Stimulated activated memory B cell treated with anti-CD40 and anti-IgM and Interleukin-4, amounts not matched to agents 10 μg/mL and 1 μg/mL and 100 μg/mL, for 72 hours (primary cell): ENCODE measurements at regions not wholly inside any gene's neighbourhood (a gene's known extent, or its start where the extent isn't known, plus 50 kb on each side); places are given as distances from the start of the nearest gene placed in this dataset.

Experiments used
- ATAC-seq: fragments of 150-1000 bp; cut with Tn5 transposase; 2 replicates; pipeline ENCODE4 v1.10.0; 2021
- H3K27ac Mint-ChIP-seq: one replicate; pipeline ENCODE4 v1.8.0; 2022; ENCODE audit warnings: mild to moderate bottlenecking, mixed read lengths
- H3K27me3 Mint-ChIP-seq: one replicate; pipeline ENCODE4 v1.8.0; 2022; ENCODE audit warnings: mixed read lengths
- H3K36me3 Mint-ChIP-seq: one replicate; pipeline ENCODE4 v1.8.0; 2022; ENCODE audit warnings: mixed read lengths
- H3K4me1 Mint-ChIP-seq: one replicate; pipeline ENCODE4 v1.8.0; 2022; ENCODE audit warnings: mixed read lengths
- H3K4me3 Mint-ChIP-seq: one replicate; pipeline ENCODE4 v1.8.0; 2022; ENCODE audit warnings: mild to moderate bottlenecking, moderate library complexity, mixed read lengths
- H3K9me3 Mint-ChIP-seq: one replicate; pipeline ENCODE4 v1.8.0; 2022; ENCODE audit warnings: mixed read lengths

DNA sequence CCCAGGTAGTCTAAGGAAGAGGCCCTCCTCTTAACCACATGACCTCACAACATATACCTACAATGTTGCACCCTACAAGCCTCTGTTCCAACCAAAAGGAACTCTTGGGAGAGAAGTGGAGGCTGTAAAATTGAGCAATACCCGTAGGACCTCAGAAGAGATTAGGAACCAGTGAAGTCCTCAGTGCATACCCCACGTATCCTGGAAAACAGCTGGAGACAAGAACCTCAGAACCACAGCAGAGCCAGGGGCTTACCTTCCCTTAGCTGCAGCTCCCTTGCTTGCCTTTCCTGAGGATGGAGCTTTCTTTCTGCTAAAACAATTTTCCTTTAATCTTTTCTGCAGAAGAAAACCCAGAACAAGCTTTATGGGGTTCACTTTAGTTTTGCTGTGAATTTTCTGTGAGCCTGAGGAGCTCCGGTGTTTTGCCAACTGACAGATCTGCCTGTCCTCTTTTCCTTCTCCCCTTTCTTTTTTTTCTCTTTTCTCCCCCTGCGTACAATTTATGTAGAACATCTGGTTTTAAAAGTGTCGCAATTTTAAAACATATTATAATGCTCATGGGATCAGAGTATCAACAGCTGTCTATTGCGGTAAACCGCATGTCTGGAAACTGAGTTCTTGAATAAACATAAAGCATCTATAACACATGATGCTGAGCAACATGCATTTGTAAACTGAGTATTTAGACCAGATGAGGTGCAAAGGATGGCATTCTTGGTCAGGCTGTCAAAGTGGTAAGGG is 226.4 kb upstream of the MAF start:
- Mint-ChIP-seq H3K4me1 (no peaks in the 10 kb centered on the region), H3K27ac (no peak overlapping the region), H3K36me3 (no peaks in the 10 kb centered on the region), H3K27me3 (no peaks in the 10 kb centered on the region), H3K4me3 (no peak overlapping the region), H3K9me3 (no peaks in the 10 kb centered on the region)
- no peak for ATAC-seq

GRCh38 chr16:79825002-79825401 is 224.5 kb upstream of the MAF start:
- Mint-ChIP-seq H3K36me3 (no peaks in the 10 kb centered on the region), H3K9me3 (no peaks in the 10 kb centered on the region), H3K4me1 (no peaks in the 10 kb centered on the region), H3K4me3 (no peak overlapping the region), H3K27me3 (no peaks in the 10 kb centered on the region), H3K27ac (no peak overlapping the region)
- no peak for ATAC-seq

DNA sequence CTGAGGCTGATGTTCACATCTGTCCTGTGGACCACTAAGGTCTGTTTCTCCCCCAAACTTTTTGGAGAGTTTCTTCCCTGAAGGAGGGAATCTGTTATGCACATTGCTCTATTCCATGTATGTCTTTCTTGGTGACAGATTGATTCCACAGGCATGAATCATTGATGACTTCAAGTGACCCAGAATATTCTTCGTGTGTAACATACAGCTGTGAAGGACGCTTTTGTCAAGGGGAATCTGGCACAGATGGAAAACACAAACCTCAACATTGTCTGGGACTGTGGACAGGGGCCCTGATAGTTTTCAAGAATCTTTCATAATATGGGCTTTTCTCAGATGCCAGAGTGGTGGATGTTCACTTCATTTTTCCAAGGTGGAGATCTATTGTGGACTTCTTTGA is 223.1 kb upstream of the MAF start:
- Mint-ChIP-seq H3K9me3 (no peaks in the 10 kb centered on the region), H3K27ac (no peak overlapping the region), H3K36me3 (no peaks in the 10 kb centered on the region), H3K4me3 (no peak overlapping the region), H3K27me3 (no peaks in the 10 kb centered on the region), H3K4me1 (no peaks in the 10 kb centered on the region)
- no peak for ATAC-seq

DNA sequence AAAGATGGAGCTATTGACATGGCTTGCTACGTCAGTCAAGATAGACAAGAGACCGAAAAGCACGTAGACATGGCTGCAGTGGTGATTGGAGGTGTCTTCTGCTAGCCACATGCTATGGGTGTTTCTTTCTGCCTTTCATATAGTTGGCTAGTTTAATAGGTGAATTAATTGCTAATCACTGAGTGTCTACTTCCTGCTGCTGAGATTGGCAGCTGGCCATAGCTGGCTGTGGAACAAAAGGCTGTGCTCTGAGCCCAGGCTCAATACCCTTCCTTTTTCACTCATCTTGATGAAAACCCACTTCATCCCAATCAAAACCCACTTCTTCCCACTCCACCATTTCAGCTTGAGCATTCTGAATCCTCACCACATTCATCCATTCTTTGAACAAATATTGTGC is 221.4 kb upstream of the MAF start:
- no peak for ATAC-seq
- Mint-ChIP-seq H3K27ac (no peak overlapping the region), H3K4me1 (no peaks in the 10 kb centered on the region), H3K4me3 (no peak overlapping the region), H3K9me3 (no peaks in the 10 kb centered on the region), H3K27me3 (no peaks in the 10 kb centered on the region), H3K36me3 (no peaks in the 10 kb centered on the region)

DNA sequence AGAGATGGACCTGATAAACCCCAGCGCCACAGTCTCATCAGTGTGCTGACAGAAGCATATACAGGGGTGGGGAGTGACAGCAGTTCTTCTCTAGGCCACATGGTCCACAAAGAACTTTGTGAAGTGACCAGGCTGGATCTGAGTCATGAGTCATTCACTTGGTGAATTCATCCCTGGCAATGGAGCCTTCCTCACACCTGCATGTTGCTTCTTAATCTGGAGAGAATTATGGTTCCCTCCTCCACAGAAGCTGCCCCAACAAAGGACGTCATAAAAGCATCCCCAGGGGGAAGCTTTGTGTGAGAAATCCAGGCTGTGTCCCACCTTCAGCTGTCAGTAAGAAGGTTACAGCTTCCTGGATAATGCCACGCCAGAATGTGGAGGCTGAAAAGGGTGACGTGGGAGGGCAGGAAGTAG is 215.6 kb upstream of the MAF start:
- Mint-ChIP-seq H3K9me3 (no peaks in the 10 kb centered on the region), H3K27ac (no peak overlapping the region), H3K4me1 (no peaks in the 10 kb centered on the region), H3K36me3 (no peaks in the 10 kb centered on the region), H3K27me3 (no peaks in the 10 kb centered on the region), H3K4me3 (no peak overlapping the region)
- no peak for ATAC-seq

- Mint-ChIP-seq H3K4me3 (no peak overlapping the region), H3K36me3 (no peaks in the 10 kb centered on the region), H3K4me1 (no peaks in the 10 kb centered on the region), H3K27me3 (no peaks in the 10 kb centered on the region), H3K9me3 (no peaks in the 10 kb centered on the region), H3K27ac (no peak overlapping the region)
- ATAC-seq, result no peak
These were observed 214.5 kb upstream of the MAF start for GRCh38 chr16:79815049-79815448.

GRCh38 chr16:79814124-79814523 is 213.6 kb upstream of the MAF start:
- Mint-ChIP-seq H3K27ac (no peak overlapping the region), H3K4me1 (no peaks in the 10 kb centered on the region), H3K27me3 (no peaks in the 10 kb centered on the region), H3K9me3 (peaks cover 3% of the 10 kb centered on the region), H3K4me3 (no peak overlapping the region), H3K36me3 (no peaks in the 10 kb centered on the region)
- no peak for ATAC-seq

DNA sequence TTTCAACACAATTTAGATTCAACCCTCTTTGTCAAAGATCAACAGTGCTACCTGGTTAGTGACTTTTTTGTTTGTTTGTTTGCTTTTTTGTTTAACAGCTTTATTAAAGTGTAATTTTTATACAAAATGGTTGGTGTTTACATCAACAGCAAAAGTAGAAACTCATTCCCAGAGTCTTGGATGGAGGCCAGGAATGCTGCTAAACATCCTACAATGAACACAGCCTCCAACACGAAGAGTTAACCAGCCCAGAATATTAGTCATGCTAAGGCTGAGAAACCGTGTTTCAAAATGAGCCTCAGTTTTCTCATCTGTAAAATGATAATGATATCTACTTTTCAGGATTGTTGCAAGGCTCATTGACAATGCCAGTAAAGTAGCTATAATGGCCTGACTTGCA is 211.0 kb upstream of the MAF start:
- ATAC-seq, result no peak
- H3K27ac Mint-ChIP-seq, result no peak overlapping the region
- H3K36me3 Mint-ChIP-seq, result no peaks in the 10 kb centered on the region
- no peaks in the 10 kb centered on the region for H3K4me1 Mint-ChIP-seq
- no peak overlapping the region for H3K4me3 Mint-ChIP-seq
- H3K9me3 Mint-ChIP-seq, result peaks cover 3% of the 10 kb centered on the region
- peaks cover 3% of the 10 kb centered on the region for H3K27me3 Mint-ChIP-seq

DNA sequence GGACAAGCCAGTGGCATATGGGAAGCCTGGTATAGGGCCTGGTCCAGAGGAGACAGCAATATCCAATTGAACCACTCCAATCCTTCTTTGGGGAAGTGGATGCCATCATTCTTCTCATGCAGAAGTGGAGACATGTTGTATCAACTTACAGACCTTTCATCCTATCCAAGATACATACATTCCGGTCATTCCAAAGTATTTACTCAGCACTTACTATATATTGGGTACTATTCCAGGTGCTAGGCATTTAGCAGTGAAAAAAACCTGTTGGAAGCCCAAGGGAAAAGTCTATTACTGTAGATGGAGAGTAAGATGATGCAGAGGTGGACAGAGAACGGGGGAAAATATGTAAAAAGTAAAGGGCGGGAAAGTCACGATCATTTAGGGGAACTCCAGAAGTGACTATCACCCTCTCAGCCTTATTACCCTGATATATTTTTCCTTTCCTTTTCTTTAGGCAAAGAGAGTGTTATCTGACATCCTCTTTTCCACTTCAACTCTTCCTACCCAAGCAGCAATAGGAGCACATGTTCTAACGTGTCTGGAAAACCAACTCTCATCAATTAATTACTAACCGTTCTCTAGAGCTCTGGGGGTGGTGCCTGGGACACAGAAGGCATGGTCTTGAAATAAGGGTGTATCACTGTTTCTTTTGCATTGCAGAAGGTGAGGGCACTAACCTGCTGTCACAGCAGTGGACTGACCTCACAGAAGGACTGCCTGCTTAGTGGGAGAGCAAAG is 210.1 kb upstream of the MAF start:
- Mint-ChIP-seq H3K9me3 (peaks cover 3% of the 10 kb centered on the region), H3K4me3 (no peak overlapping the region), H3K27ac (no peak overlapping the region), H3K4me1 (no peaks in the 10 kb centered on the region), H3K36me3 (no peaks in the 10 kb centered on the region), H3K27me3 (peaks cover 8% of the 10 kb centered on the region)
- no peak for ATAC-seq

DNA sequence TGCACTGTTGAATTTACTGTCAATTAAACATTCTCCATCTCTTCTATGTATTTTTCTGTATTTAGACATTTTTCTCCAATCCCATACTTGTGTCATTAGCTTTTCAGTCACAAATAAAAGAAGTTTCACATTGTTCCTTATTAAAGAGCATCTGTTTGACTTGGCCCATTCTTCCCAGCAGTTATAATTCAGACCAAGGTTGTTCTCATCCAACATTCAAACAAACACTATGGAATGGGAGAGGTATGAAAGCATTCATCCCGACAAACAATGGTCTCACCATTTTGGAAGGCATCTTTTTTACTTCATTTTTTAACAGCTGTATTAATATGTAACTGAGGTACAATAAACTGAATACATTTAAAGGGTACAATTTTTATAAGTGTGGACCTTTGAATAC is 208.8 kb upstream of the MAF start:
- H3K27me3 Mint-ChIP-seq, result peaks cover 8% of the 10 kb centered on the region
- no peaks in the 10 kb centered on the region for H3K4me1 Mint-ChIP-seq
- H3K36me3 Mint-ChIP-seq, result no peaks in the 10 kb centered on the region
- H3K4me3 Mint-ChIP-seq, result no peak overlapping the region
- H3K27ac Mint-ChIP-seq, result no peak overlapping the region
- no peak for ATAC-seq
- H3K9me3 Mint-ChIP-seq, result peaks cover 6% of the 10 kb centered on the region

DNA sequence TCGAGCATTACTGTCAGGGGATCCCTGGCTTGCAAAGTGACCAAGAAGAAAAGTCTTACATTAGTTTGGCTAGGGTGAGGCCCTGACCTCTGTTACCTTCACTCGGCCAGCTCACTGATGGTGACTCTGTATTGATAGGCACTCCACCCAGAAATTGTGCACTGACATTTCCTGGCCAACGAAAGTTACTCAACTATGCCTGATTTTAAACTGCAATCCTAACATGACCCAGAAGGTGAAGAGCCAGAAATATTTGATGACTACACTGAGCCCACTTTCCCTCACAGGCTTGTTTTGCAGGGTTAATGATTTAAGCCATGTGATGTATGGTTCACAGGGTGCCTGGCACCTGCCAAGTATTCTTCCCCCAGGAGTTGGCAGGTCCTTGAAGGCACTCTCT is 208.2 kb upstream of the MAF start:
- Mint-ChIP-seq H3K27me3 (peaks cover 8% of the 10 kb centered on the region), H3K4me3 (no peak overlapping the region), H3K27ac (no peak overlapping the region), H3K36me3 (no peaks in the 10 kb centered on the region), H3K4me1 (no peaks in the 10 kb centered on the region), H3K9me3 (peaks cover 7% of the 10 kb centered on the region)
- ATAC-seq, result no peak

- Mint-ChIP-seq H3K9me3 (peaks cover 7% of the 10 kb centered on the region), H3K27me3 (peaks cover 8% of the 10 kb centered on the region), H3K4me3 (no peak overlapping the region), H3K36me3 (no peaks in the 10 kb centered on the region), H3K27ac (no peak overlapping the region), H3K4me1 (no peaks in the 10 kb centered on the region)
- ATAC-seq, result no peak
These were observed 206.2 kb upstream of the MAF start for GRCh38 chr16:79806757-79807156.

GRCh38 chr16:79805621-79806020 is 205.1 kb upstream of the MAF start:
- Mint-ChIP-seq H3K4me1 (no peaks in the 10 kb centered on the region), H3K4me3 (no peak overlapping the region), H3K27ac (no peak overlapping the region), H3K9me3 (peaks cover 7% of the 10 kb centered on the region), H3K27me3 (peaks cover 8% of the 10 kb centered on the region), H3K36me3 (no peaks in the 10 kb centered on the region)
- no peak for ATAC-seq

DNA sequence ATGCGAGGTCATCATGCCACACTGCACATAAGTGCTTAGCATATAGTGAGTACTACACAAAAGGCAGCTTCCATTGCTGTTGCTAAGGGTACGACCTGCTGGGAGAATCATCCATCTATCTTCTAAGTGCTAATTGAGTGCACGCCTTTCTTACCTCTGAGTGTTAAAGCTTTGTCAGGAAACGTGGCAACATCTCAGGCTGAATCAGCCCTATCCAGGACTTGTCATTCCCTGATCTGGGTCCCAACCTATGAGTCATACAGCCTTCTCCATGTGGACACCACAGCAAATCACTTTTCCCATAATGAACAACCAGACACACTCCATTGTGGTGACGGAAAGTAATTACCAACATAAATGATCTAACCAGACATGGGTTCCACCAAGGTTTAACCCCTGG is 201.1 kb upstream of the MAF start:
- no peak overlapping the region for H3K4me3 Mint-ChIP-seq
- peaks cover 6% of the 10 kb centered on the region for H3K27me3 Mint-ChIP-seq
- H3K36me3 Mint-ChIP-seq, result no peaks in the 10 kb centered on the region
- H3K27ac Mint-ChIP-seq, result no peak overlapping the region
- peaks cover 3% of the 10 kb centered on the region for H3K9me3 Mint-ChIP-seq
- ATAC-seq, result no peak
- H3K4me1 Mint-ChIP-seq, result no peaks in the 10 kb centered on the region

- Mint-ChIP-seq H3K27ac (no peak overlapping the region), H3K4me1 (no peaks in the 10 kb centered on the region), H3K36me3 (no peaks in the 10 kb centered on the region), H3K4me3 (no peak overlapping the region), H3K9me3 (peaks cover 3% of the 10 kb centered on the region), H3K27me3 (no peaks in the 10 kb centered on the region)
- no peak for ATAC-seq
These were observed 199.6 kb upstream of the MAF start for GRCh38 chr16:79800016-79800608.
